ENCODE measurements at regions not wholly inside any gene's neighbourhood (a gene's known extent, or its start where the extent isn't known, plus 50 kb on each side); places are given as distances from the start of the nearest gene placed in this dataset.

DNA sequence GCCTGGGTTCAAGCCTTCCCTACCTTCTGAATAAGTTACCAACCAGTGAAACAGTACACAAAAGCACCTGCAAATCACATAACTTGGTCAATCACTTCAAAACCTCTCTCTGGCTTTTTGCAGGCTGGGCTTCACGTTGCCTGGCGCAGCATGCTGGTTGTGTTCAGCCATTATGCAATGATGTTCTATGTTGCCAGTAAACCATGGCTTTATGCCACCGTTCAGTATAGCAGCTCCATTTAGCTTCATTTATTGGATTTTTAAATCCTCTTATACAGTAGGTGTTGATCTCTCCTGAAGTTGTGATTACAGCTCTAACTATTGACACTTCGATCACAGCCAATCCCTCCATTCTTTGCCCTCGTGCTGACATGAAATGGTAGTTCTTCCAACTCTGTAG is 233.6 kb upstream of the PTBP2 start:
- no peaks in the 10 kb centered on the region for H3K36me3 ChIP-seq (replicated peaks in 1 of 2; ENCODE audit: control insufficient read depth in 1 of 2, insufficient read depth in 2 of 2, low read length in 1 of 2)
- H3K4me2 ChIP-seq: no peak overlapping the region
- TF ChIP-seq FOXJ3 (CRISPR knock-in tag; IDR thresholded peaks at IDR 0.05) (no peak), POLR2AphosphoS5 (IDR thresholded peaks at IDR 0.05; ENCODE audit: low read depth, low read length) (no peak), EZH2phosphoT487 (IDR thresholded peaks at IDR 0.05; ENCODE audit: borderline replicate concordance, low read depth) (no peak), SMC3 (IDR thresholded peaks at IDR 0.05; ENCODE audit: low read depth, low read length) (no peak), CHD2 (IDR thresholded peaks at IDR 0.05; ENCODE audit: low read length, partially characterized antibody) (no peak), NFIC (IDR thresholded peaks at IDR 0.05; ENCODE audit: borderline replicate concordance) (no peak), MXI1 (IDR thresholded peaks at IDR 0.05; ENCODE audit: low read depth, low read length) (no peak)
- TF ChIP-seq, protein P1, sequence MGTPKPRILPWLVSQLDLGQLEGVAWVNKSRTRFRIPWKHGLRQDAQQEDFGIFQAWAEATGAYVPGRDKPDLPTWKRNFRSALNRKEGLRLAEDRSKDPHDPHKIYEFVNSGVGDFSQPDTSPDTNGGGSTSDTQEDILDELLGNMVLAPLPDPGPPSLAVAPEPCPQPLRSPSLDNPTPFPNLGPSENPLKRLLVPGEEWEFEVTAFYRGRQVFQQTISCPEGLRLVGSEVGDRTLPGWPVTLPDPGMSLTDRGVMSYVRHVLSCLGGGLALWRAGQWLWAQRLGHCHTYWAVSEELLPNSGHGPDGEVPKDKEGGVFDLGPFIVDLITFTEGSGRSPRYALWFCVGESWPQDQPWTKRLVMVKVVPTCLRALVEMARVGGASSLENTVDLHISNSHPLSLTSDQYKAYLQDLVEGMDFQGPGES (IDR thresholded peaks at IDR 0.05; ENCODE audit: low read depth, low read length): no peak
- TF ChIP-seq, protein P2, sequence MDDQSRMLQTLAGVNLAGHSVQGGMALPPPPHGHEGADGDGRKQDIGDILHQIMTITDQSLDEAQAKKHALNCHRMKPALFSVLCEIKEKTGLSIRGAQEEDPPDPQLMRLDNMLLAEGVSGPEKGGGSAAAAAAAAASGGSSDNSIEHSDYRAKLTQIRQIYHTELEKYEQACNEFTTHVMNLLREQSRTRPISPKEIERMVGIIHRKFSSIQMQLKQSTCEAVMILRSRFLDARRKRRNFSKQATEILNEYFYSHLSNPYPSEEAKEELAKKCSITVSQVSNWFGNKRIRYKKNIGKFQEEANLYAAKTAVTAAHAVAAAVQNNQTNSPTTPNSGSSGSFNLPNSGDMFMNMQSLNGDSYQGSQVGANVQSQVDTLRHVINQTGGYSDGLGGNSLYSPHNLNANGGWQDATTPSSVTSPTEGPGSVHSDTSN (IDR thresholded peaks at IDR 0.05): no peak
- no peak overlapping the region for H3K27ac ChIP-seq (ENCODE audit: low read depth in 2 of 2, low read length in 1 of 2)
- H3K9ac ChIP-seq: no peak overlapping the region
- no peaks in the 10 kb centered on the region for H3K79me2 ChIP-seq (ENCODE audit: insufficient read depth)
- H3K4me1 ChIP-seq (ENCODE audit: control insufficient read depth in 1 of 2, insufficient read depth in 2 of 2, low read depth in 1 of 2, low read length in 1 of 2): no peaks in the 10 kb centered on the region
- no peaks in the 10 kb centered on the region for H3F3A ChIP-seq (replicated peaks; ENCODE audit: insufficient read depth)
- WGBS (ENCODE audit: low lambda C conversion rate): 80% methylated on average over 5 of the region's 5 CpGs
- no peaks in the 10 kb centered on the region for H3K9me2 ChIP-seq
- ChIA-PET POLR2A (interaction anchor here (0.6 kb wide), 1 partner anchor 73 kb away, joined by 3 read pairs; no protein-coding TSS in a partner anchor), CTCF (interaction anchor here (1.7 kb wide), 1 partner anchor 10 kb away, joined by 3 read pairs; no protein-coding TSS in a partner anchor)
- H3K4me3 ChIP-seq (ENCODE audit: low read depth in 2 of 2, low read length in 1 of 2): no peak overlapping the region
- H4K20me1 ChIP-seq (ENCODE audit: insufficient read depth): no peaks in the 10 kb centered on the region
- H2AFZ ChIP-seq (ENCODE audit: low read depth): no peak overlapping the region
- H3K9me3 ChIP-seq: no peaks in the 10 kb centered on the region
- no peaks in the 10 kb centered on the region for H3K27me3 ChIP-seq (ENCODE audit: insufficient read depth)
- no peak for DNase-seq

DNA sequence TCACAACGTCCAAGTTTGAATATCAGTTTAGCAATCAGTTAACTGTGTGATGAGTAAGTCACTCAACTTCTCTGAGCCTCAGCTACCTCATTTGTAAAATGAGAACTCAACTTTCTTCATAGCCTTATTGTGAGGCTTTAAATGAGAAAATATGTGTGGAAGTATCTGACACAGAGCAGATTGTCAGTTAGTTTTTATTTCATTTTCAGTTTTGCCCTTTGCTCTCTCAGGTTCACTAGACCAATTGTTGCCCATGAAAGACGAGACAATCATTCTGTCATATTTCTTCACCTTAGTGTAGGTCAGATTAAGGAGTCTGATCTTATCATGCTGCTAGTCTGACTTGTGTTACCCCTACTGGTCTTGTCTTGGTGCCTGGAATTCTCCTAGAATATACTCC is 232.8 kb upstream of the PTBP2 start:
- H4K20me1 ChIP-seq (ENCODE audit: insufficient read depth): no peaks in the 10 kb centered on the region
- no peaks in the 10 kb centered on the region for H3K27me3 ChIP-seq (ENCODE audit: insufficient read depth)
- POLR2A ChIA-PET: no interaction called here
- H3K9me3 ChIP-seq: no peaks in the 10 kb centered on the region
- H3F3A ChIP-seq (replicated peaks; ENCODE audit: insufficient read depth): no peaks in the 10 kb centered on the region
- no peaks in the 10 kb centered on the region for H3K36me3 ChIP-seq (replicated peaks in 1 of 2; ENCODE audit: control insufficient read depth in 1 of 2, insufficient read depth in 2 of 2, low read length in 1 of 2)
- no peak overlapping the region; the same call in 1 of the 2 replicates for H2AFZ ChIP-seq (ENCODE audit: low read depth)
- H3K9ac ChIP-seq: no peak overlapping the region
- no peak for DNase-seq
- no peaks in the 10 kb centered on the region for H3K9me2 ChIP-seq
- no peaks in the 10 kb centered on the region for H3K79me2 ChIP-seq (ENCODE audit: insufficient read depth)
- no peak overlapping the region for H3K4me2 ChIP-seq
- H3K4me3 ChIP-seq (ENCODE audit: low read depth in 2 of 2, low read length in 1 of 2): no peak overlapping the region
- CTCF ChIA-PET: interaction anchor here (1.7 kb wide), 1 partner anchor 10 kb away, joined by 3 read pairs; no protein-coding TSS in a partner anchor
- WGBS (ENCODE audit: low lambda C conversion rate): 37% methylated on average over 2 of the region's 2 CpGs
- no peaks in the 10 kb centered on the region for H3K4me1 ChIP-seq (ENCODE audit: control insufficient read depth in 1 of 2, insufficient read depth in 2 of 2, low read depth in 1 of 2, low read length in 1 of 2)
- no peak overlapping the region for H3K27ac ChIP-seq (ENCODE audit: low read depth in 2 of 2, low read length in 1 of 2)
- TF ChIP-seq RAD21 (IDR thresholded peaks at IDR 0.05; ENCODE audit: low read length): no peak
- no peak for TF ChIP-seq FOXM1 (IDR thresholded peaks at IDR 0.05; ENCODE audit: low read depth)
- TF ChIP-seq, protein P3, sequence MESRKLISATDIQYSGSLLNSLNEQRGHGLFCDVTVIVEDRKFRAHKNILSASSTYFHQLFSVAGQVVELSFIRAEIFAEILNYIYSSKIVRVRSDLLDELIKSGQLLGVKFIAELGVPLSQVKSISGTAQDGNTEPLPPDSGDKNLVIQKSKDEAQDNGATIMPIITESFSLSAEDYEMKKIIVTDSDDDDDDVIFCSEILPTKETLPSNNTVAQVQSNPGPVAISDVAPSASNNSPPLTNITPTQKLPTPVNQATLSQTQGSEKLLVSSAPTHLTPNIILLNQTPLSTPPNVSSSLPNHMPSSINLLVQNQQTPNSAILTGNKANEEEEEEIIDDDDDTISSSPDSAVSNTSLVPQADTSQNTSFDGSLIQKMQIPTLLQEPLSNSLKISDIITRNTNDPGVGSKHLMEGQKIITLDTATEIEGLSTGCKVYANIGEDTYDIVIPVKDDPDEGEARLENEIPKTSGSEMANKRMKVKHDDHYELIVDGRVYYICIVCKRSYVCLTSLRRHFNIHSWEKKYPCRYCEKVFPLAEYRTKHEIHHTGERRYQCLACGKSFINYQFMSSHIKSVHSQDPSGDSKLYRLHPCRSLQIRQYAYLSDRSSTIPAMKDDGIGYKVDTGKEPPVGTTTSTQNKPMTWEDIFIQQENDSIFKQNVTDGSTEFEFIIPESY (IDR thresholded peaks at IDR 0.05; ENCODE audit: borderline replicate concordance, low read depth): no peak
- no peak for TF ChIP-seq RXRA (IDR thresholded peaks at IDR 0.05; ENCODE audit: borderline replicate concordance, low read depth)
- TF ChIP-seq GABPA (IDR thresholded peaks at IDR 0.05; ENCODE audit: low read depth): no peak
- no peak for TF ChIP-seq NRF1 (IDR thresholded peaks at IDR 0.05; ENCODE audit: low read depth, low read length)
- TF ChIP-seq, protein P2 (IDR thresholded peaks at IDR 0.05): no peak
- TF ChIP-seq, protein P4, sequence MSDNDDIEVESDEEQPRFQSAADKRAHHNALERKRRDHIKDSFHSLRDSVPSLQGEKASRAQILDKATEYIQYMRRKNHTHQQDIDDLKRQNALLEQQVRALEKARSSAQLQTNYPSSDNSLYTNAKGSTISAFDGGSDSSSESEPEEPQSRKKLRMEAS (IDR thresholded peaks at IDR 0.05; ENCODE audit: low read depth): no peak
- TF ChIP-seq SMC3 (IDR thresholded peaks at IDR 0.05; ENCODE audit: low read depth, low read length): no peak
- TF ChIP-seq CHD2 (IDR thresholded peaks at IDR 0.05; ENCODE audit: low read length, partially characterized antibody): no peak
- TF ChIP-seq NFIC (IDR thresholded peaks at IDR 0.05; ENCODE audit: borderline replicate concordance): no peak
- TF ChIP-seq, protein P1 (IDR thresholded peaks at IDR 0.05; ENCODE audit: low read depth, low read length): no peak
- no peak for TF ChIP-seq SIN3A (IDR thresholded peaks at IDR 0.05; ENCODE audit: borderline replicate concordance, low read depth, low read length)
- no peak for TF ChIP-seq POLR2AphosphoS5 (IDR thresholded peaks at IDR 0.05; ENCODE audit: low read depth, low read length)
- TF ChIP-seq YY1 (IDR thresholded peaks at IDR 0.05; ENCODE audit: low read depth): no peak

Data from SK-N-SH (cell line).